ENCODE measurements at regions not wholly inside any gene's neighbourhood (a gene's known extent, or its start where the extent isn't known, plus 50 kb on each side); places are given as distances from the start of the nearest gene placed in this dataset.

GRCh38 chr1:58157256-58157655 is 389.3 kb downstream of the OMA1 start:
- TF ChIP-seq CSRNP3 (CRISPR knock-in tag; IDR thresholded peaks at IDR 0.05) = no peak
- ATAC-seq = no peak

- ATAC-seq = no peak
- TF ChIP-seq TCF4 (CRISPR knock-in tag; IDR thresholded peaks at IDR 0.05; ENCODE audit: borderline replicate concordance) = no peak
These were observed 389.7 kb downstream of the OMA1 start for GRCh38 chr1:58156831-58157230.

GRCh38 chr1:58156124-58156468 is 390.4 kb downstream of the OMA1 start:
- no peak for ATAC-seq
- TF ChIP-seq ZNF8 (CRISPR knock-in tag; IDR thresholded peaks at IDR 0.05) = no peak

- ATAC-seq = peak; percentile 81
- TF ChIP-seq PPARA (CRISPR knock-in tag; IDR thresholded peaks at IDR 0.05; ENCODE audit: borderline replicate concordance) = no peak
- TF ChIP-seq OSR1 (CRISPR knock-in tag; IDR thresholded peaks at IDR 0.05) = no peak
- TF ChIP-seq ZNF8 (CRISPR knock-in tag; IDR thresholded peaks at IDR 0.05) = no peak
- TF ChIP-seq POU6F1 (CRISPR knock-in tag; IDR thresholded peaks at IDR 0.05; ENCODE audit: borderline replicate concordance, low read depth) = no peak
- TF ChIP-seq SNAI2 (CRISPR knock-in tag; IDR thresholded peaks at IDR 0.05) = no peak
- no peak for TF ChIP-seq TOX (CRISPR knock-in tag; IDR thresholded peaks at IDR 0.05; ENCODE audit: borderline replicate concordance)
These were observed 391.0 kb downstream of the OMA1 start for GRCh38 chr1:58155418-58156123.

- ATAC-seq = no peak
- TF ChIP-seq ZNF565 (CRISPR knock-in tag; conservative IDR thresholded peaks at IDR 0.05; ENCODE audit: low read depth) (no peak), POU6F1 (CRISPR knock-in tag; IDR thresholded peaks at IDR 0.05; ENCODE audit: borderline replicate concordance, low read depth) (no peak), TCF4 (CRISPR knock-in tag; IDR thresholded peaks at IDR 0.05; ENCODE audit: borderline replicate concordance) (no peak), ZFP30 (CRISPR knock-in tag; IDR thresholded peaks at IDR 0.05) (no peak), PATZ1 (CRISPR knock-in tag; IDR thresholded peaks at IDR 0.05; ENCODE audit: borderline replicate concordance) (no peak), PPARA (CRISPR knock-in tag; IDR thresholded peaks at IDR 0.05; ENCODE audit: borderline replicate concordance) (no peak)
These were observed 392.3 kb downstream of the OMA1 start for GRCh38 chr1:58154256-58154655.

- no peak for ATAC-seq
- TF ChIP-seq ZFP3 (CRISPR knock-in tag; IDR thresholded peaks at IDR 0.05) = no peak
- no peak for TF ChIP-seq CSRNP3 (CRISPR knock-in tag; IDR thresholded peaks at IDR 0.05)
- TF ChIP-seq ARNTL (CRISPR knock-in tag; IDR thresholded peaks at IDR 0.05; ENCODE audit: borderline replicate concordance, low read depth) = no peak
- no peak for TF ChIP-seq SNAI2 (CRISPR knock-in tag; IDR thresholded peaks at IDR 0.05)
- no peak for TF ChIP-seq ZNF70 (CRISPR knock-in tag; IDR thresholded peaks at IDR 0.05)
- no peak for TF ChIP-seq PPARA (CRISPR knock-in tag; IDR thresholded peaks at IDR 0.05; ENCODE audit: borderline replicate concordance)
- no peak for TF ChIP-seq ZC3H10 (CRISPR knock-in tag; IDR thresholded peaks at IDR 0.05)
- no peak for TF ChIP-seq ISL1 (CRISPR knock-in tag; IDR thresholded peaks at IDR 0.05)
- no peak for TF ChIP-seq TOX (CRISPR knock-in tag; IDR thresholded peaks at IDR 0.05; ENCODE audit: borderline replicate concordance)
- no peak for TF ChIP-seq BACH2 (CRISPR knock-in tag; IDR thresholded peaks at IDR 0.05; ENCODE audit: borderline replicate concordance)
- no peak for TF ChIP-seq CREB5 (CRISPR knock-in tag; IDR thresholded peaks at IDR 0.05; ENCODE audit: low read depth)
- TF ChIP-seq TSHZ2 (CRISPR knock-in tag; IDR thresholded peaks at IDR 0.05) = no peak
- no peak for TF ChIP-seq GLIS3 (CRISPR knock-in tag; IDR thresholded peaks at IDR 0.05)
- TF ChIP-seq ZFP30 (CRISPR knock-in tag; IDR thresholded peaks at IDR 0.05) = no peak
These were observed 393.8 kb downstream of the OMA1 start for GRCh38 chr1:58152697-58153096.
